ENCODE measurements at regions not wholly inside any gene's neighbourhood (a gene's known extent, or its start where the extent isn't known, plus 50 kb on each side); places are given as distances from the start of the nearest gene placed in this dataset.

DNA sequence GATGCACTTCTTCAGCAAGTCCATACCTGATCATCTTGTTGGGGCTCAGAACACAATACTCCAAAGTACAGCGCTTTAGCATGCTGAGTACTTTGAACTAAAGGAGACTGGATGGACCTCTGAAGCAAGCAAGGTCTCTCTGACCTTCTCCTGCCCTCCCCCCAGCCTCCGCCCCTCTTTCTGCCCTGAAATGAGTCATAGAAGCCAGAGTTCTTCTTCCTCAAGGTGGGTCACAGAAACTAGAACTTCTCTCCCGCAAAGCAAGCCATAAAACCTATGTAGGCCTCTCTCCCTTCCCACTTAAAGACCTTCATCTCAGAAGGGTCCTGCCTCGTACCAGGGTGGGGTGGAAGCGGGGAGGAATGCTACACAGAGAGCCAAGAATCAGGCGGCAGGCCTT, 230.5 kb upstream of the PROK2 start:
- TF ChIP-seq, protein P1, sequence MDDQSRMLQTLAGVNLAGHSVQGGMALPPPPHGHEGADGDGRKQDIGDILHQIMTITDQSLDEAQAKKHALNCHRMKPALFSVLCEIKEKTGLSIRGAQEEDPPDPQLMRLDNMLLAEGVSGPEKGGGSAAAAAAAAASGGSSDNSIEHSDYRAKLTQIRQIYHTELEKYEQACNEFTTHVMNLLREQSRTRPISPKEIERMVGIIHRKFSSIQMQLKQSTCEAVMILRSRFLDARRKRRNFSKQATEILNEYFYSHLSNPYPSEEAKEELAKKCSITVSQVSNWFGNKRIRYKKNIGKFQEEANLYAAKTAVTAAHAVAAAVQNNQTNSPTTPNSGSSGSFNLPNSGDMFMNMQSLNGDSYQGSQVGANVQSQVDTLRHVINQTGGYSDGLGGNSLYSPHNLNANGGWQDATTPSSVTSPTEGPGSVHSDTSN (IDR thresholded peaks at IDR 0.05) = no peak
- TF ChIP-seq, protein P2, sequence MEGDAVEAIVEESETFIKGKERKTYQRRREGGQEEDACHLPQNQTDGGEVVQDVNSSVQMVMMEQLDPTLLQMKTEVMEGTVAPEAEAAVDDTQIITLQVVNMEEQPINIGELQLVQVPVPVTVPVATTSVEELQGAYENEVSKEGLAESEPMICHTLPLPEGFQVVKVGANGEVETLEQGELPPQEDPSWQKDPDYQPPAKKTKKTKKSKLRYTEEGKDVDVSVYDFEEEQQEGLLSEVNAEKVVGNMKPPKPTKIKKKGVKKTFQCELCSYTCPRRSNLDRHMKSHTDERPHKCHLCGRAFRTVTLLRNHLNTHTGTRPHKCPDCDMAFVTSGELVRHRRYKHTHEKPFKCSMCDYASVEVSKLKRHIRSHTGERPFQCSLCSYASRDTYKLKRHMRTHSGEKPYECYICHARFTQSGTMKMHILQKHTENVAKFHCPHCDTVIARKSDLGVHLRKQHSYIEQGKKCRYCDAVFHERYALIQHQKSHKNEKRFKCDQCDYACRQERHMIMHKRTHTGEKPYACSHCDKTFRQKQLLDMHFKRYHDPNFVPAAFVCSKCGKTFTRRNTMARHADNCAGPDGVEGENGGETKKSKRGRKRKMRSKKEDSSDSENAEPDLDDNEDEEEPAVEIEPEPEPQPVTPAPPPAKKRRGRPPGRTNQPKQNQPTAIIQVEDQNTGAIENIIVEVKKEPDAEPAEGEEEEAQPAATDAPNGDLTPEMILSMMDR (IDR thresholded peaks at IDR 0.05) = no peak
- TF ChIP-seq CHD2 (IDR thresholded peaks at IDR 0.05; ENCODE audit: low read length, partially characterized antibody) (no peak), GABPA (IDR thresholded peaks at IDR 0.05; ENCODE audit: low read depth) (no peak), EP300 (IDR thresholded peaks at IDR 0.05; ENCODE audit: borderline replicate concordance in 1 of 2, low read depth in 1 of 2, low read length in 1 of 2) (no peak), TCF12 (IDR thresholded peaks at IDR 0.05) (no peak), POLR2AphosphoS5 (IDR thresholded peaks at IDR 0.05; ENCODE audit: low read depth, low read length) (no peak)
